IPS-20b (cell line): ENCODE measurements at regions not wholly inside any gene's neighbourhood (a gene's known extent, or its start where the extent isn't known, plus 50 kb on each side); places are given as distances from the start of the nearest gene placed in this dataset.
A peak's percentile ranks its signal among the peaks of the same experiment; 100 is the strongest.

Source experiments
- H3K27ac ChIP-seq: one replicate; pipeline ENCODE4 v1.5.1; 2013; ENCODE audit warnings: low read length
- H3K27me3 ChIP-seq: 2 replicates; pipeline ENCODE4 v1.6.1; 2013; ENCODE audit warnings: mild to moderate bottlenecking, low read length, inconsistent platforms; ENCODE audit not compliant: insufficient read depth
- H3K36me3 ChIP-seq: 2 replicates; pipeline ENCODE4 v1.6.1; 2013; ENCODE audit warnings: low read depth, mild to moderate bottlenecking, inconsistent platforms, low read length, moderate library complexity; ENCODE audit not compliant: insufficient read depth
- H3K4me1 ChIP-seq: 2 replicates; pipeline ENCODE4 v1.6.1; 2013; ENCODE audit warnings: mild to moderate bottlenecking, control low read depth, inconsistent platforms, low read length, moderate library complexity; ENCODE audit not compliant: insufficient read depth
- H3K4me3 ChIP-seq: 2 replicates; pipeline ENCODE4 v1.5.1; 2013; ENCODE audit warnings: mild to moderate bottlenecking, low read length, inconsistent platforms
- H3K9ac ChIP-seq: 2 replicates; pipeline ENCODE4 v1.6.1; 2013; ENCODE audit warnings: low read depth, mild to moderate bottlenecking, inconsistent platforms, low read length, moderate library complexity
- H3K9me3 ChIP-seq: 2 replicates; pipeline ENCODE4 v1.6.1; 2013; ENCODE audit warnings: mild to moderate bottlenecking, low read depth, low read length, inconsistent platforms; ENCODE audit not compliant: insufficient read depth

DNA sequence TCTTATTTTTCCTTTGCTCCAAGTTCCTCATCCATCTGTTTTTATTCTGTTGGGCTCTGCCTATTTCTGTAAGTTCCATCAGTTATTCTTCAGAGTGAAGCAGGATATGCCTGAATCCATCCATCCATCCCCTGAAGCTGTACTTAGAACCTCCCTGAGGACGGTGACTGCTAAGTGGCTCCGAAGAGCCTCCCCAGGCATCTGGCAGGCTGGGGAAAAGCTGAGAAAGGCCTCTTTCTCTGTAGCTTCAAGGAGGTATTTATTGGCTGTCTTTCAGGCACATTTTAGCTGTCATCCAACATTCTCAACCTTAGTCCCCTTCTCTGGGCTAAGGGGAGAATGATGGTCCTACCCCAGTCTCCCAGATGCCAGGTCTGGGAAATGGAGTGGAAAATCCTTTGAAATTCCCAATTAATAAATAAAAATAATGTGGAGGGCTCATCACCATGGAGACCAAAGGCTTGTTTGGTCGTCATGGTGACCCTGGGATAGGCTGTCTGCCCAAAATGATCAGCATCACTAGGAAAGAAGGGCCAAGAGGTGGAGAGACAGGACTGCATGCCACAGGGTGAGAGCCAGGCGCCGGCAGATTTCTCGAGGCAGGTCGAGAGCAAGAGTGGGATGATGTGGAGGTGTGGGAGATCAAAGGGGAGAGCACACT is 82.0 kb downstream of the UBIAD1 start:
- Histone ChIP-seq H3K4me3 (peak overlapping the region; percentile 57; the same call in 1 of the 2 replicates), H3K27me3 (no peaks in the 10 kb centered on the region; the same call in 1 of the 2 replicates), H3K4me1 (peaks cover 23% of the 10 kb centered on the region; the same call in 1 of the 2 replicates), H3K27ac (no peak overlapping the region), H3K9ac (peak overlapping the region; percentile 57; the same call in 1 of the 2 replicates), H3K36me3 (no peaks in the 10 kb centered on the region), H3K9me3 (no peaks in the 10 kb centered on the region)

DNA sequence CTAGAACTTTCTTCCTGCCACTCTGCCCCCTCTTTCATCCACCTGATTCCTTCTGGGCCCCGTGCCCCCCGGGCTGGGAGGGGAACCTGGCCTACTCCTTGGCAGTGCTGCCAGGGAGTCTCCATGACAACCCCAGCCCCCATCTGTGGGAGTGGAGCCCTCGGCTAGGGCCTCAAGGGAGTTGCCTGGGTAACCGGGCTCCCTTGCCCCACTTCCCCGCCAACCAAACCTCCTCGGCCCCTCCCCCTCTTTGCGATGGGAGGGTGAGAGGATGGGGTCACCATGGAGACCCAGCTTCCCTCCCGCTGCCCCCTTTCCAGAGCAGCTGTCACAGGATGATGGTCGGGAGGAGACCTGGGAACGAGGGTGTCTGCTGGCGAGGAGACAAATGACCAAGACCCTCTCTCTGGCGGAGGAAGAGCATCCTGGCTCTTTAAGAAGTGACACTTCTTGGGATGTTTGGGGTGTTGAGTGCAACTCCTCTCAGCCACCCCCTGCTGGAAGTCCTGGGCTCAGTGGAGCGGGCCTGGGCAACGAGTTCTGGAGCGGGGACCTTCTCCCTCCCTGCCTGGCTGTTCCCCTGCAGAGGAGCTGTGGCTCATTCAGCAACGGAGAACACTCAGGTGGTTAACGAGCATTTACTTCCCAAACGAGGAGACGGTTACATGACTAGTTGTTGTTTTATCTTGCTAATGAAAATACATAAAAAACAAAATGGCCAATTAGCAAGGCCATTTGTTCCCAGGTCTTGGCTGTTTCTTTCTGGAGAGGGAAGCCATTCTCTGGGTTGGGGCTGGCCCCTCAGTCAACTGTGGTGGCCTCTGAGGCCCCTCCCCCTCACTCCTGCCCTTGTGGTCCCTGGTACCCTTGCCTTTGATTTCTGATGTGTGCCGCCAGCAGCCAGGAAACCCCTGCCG is 82.8 kb downstream of the UBIAD1 start:
- Histone ChIP-seq H3K9me3 (no peaks in the 10 kb centered on the region), H3K27ac (no peak overlapping the region), H3K27me3 (no peaks in the 10 kb centered on the region; the same call in 1 of the 2 replicates), H3K4me1 (peaks cover 23% of the 10 kb centered on the region; the same call in 1 of the 2 replicates), H3K9ac (peak overlapping the region; percentile 57; the same call in 1 of the 2 replicates), H3K4me3 (peak overlapping the region; percentile 57; the same call in 1 of the 2 replicates), H3K36me3 (no peaks in the 10 kb centered on the region)

DNA sequence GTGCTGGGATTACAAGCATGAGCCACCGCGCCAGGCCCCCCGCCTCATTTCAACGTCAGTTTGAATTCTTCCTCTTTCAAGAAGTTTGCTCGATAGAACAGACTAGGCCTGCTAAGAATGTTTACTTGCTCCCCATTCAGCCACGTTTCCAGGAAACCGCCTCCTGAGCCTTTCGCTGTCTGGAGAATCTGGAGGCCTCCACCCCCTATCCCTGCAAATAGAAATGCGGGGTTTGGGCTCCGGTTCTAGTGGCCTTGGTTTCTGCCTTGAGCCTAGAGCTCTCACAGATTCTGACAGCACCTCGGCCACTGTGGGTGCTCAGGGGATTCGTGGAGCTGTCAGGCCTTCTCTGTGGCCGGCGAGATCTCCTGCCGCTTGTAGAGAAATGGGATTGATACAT is 84.3 kb downstream of the UBIAD1 start:
- no peak overlapping the region; the same call in 1 of the 2 replicates for H3K9ac ChIP-seq
- peaks cover 23% of the 10 kb centered on the region; the same call in 1 of the 2 replicates for H3K4me1 ChIP-seq
- no peak overlapping the region for H3K4me3 ChIP-seq
- no peak overlapping the region for H3K27ac ChIP-seq
- H3K27me3 ChIP-seq: no peaks in the 10 kb centered on the region; the same call in 1 of the 2 replicates
- no peaks in the 10 kb centered on the region for H3K36me3 ChIP-seq
- no peaks in the 10 kb centered on the region for H3K9me3 ChIP-seq

DNA sequence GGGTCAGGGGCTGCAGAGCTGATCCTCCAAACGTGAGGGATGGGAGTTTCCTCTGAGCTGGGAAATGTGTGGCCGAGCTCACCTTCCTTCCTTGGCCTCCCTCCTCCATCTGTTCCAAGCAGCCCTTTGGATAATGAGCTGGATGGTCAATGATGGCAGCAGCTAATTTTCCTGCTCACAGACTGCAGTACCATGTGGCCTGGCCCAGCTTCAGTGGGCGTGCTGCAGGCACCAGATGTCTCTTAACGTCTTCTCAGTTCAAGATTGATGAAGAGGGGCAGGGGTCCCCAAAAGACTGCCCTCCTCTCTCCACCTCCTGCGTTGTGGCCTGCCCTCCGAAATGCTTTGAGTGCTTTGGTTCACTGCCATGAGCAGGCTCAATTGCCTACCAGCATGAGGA is 86.0 kb downstream of the UBIAD1 start:
- Histone ChIP-seq H3K9ac (no peak overlapping the region), H3K27me3 (no peaks in the 10 kb centered on the region; the same call in 1 of the 2 replicates), H3K27ac (no peak overlapping the region), H3K36me3 (no peaks in the 10 kb centered on the region), H3K4me1 (peaks cover 23% of the 10 kb centered on the region; the same call in 1 of the 2 replicates), H3K9me3 (no peaks in the 10 kb centered on the region), H3K4me3 (no peak overlapping the region)

DNA sequence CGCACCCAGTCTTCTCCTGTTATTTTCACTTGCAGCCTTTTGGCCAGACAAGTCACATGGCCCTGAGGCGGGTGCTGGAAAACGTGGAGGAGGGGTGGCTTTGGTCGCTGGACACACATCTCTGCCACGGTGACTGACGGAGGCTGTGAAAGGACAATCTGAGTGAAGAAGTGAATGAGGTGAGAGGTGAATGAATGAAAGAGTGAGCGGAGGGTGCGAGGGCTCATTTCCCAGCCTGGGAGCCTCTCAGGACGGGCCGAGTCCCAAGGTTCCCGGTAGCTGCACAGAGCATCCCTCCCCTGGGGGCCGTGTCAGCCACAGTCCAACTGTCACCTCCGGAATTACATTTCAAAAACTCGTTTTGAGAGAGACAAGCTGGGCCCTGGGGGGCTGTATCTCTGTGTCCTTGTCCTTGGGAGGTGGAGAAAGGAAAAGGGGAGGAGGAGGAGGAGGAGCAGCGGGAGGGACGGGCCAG is 89.6 kb downstream of the UBIAD1 start:
- Histone ChIP-seq H3K27me3 (no peaks in the 10 kb centered on the region; the same call in 1 of the 2 replicates), H3K4me3 (no peak overlapping the region), H3K4me1 (peaks cover 2% of the 10 kb centered on the region; the same call in 1 of the 2 replicates)

DNA sequence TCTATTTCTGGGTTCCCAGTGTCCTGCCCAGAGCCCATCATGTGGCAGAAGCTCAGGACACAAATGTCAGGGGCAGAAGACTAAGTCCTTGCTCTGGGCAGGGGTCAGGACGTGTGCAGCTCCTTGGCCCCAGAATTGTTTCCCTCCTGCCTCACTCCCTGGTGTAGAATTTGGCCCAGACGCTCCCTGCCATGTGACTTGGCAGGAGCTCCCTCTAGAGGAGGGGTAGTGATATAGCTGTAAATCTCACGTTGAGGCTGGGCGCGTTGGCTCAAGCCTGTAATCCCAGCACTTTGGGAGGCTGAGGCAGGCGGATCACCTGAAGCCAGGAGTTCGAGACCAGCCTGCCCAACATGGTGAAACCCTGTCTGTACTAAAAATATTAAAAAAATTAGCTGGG is 91.2 kb downstream of the UBIAD1 start:
- Histone ChIP-seq H3K27ac (no peak overlapping the region), H3K4me3 (no peak overlapping the region), H3K27me3 (no peaks in the 10 kb centered on the region; the same call in 1 of the 2 replicates), H3K4me1 (no peaks in the 10 kb centered on the region), H3K36me3 (no peaks in the 10 kb centered on the region), H3K9me3 (no peaks in the 10 kb centered on the region), H3K9ac (no peak overlapping the region)

More for the DNA sequence above, 89.6 kb downstream of the UBIAD1 start:
- H3K9ac ChIP-seq: no peak overlapping the region
- H3K36me3 ChIP-seq: no peaks in the 10 kb centered on the region
- no peak overlapping the region for H3K27ac ChIP-seq
- no peaks in the 10 kb centered on the region for H3K9me3 ChIP-seq

DNA sequence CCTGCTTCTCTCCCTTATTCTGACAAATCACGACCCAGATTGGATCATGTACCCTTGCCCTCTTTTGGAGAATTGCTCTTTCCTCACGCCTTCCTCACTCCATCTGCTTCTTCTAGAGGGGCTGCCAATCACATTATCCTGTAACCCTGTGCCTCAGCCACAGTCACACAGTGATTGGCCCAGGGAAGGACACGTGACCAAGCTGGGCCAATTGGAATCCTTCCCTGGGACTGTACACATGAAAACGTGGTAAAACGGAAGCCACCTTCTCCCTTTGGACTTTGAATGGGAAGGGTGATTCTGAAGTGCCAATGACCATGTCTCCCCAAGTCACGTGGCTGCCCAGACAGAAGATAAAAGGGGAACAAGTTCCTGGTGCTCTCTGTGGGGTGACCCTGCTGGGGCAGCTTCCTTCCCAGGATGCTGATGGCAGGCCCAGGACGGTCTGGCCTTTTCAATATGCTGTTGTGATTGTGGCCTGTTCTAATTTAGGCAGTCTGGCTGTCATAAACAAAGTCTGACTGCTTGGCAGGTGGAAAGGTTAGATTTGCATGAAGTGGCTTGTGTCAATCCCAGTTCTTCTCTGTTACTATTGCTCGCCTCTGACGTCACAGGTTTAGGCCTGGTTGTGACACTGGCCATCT is 92.9 kb downstream of the UBIAD1 start:
- no peak overlapping the region for H3K9ac ChIP-seq
- no peak overlapping the region for H3K27ac ChIP-seq
- H3K4me1 ChIP-seq: no peaks in the 10 kb centered on the region

DNA sequence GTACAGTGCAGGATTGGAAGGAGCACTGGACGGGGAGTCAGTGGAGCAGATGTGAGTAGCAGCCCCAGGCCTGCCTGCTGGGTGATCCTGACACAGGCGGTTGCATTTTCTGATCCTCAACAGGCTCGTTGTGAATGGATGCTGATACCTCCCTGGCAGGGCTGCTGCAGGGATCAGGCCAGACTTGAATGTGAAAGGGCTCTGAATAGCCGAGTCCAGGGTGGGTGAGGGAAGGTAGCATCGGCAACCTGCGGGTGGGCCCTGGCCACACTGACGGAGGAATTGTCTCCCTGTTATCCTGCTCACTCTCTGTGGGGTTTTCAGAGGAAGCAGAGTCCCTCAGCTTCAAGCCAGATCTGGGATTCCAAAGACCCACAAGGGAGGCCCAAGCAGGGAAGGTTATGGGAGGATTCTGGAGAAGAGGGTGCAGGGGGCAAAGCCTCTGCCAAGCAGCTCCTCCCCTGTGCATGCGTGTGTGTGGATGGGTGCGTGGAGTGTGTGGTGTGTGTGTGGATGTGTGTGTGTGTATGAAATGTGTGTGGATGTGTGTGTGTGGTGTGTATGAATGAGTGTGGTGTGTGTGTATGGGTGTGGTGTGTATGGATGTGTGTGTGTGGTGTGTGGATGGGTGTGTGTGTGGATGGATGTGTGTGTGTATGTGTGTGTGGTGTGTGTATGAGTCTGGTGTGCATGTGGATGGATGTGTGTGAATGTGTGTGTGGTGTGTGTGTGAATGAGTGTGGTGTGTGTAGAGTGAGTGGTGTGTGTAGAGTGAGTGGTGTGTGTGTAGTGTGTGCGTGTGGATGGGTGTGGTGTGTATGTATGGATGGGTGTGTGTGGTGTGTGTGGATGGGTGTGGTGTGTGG is 100.3 kb downstream of the UBIAD1 start:
- H3K36me3 ChIP-seq: no peaks in the 10 kb centered on the region
- no peak overlapping the region for H3K27ac ChIP-seq
- H3K9ac ChIP-seq: no peak overlapping the region
- no peaks in the 10 kb centered on the region for H3K27me3 ChIP-seq
- H3K4me3 ChIP-seq: no peak overlapping the region
- no peaks in the 10 kb centered on the region for H3K4me1 ChIP-seq
- no peaks in the 10 kb centered on the region for H3K9me3 ChIP-seq

More for the DNA sequence above, 92.9 kb downstream of the UBIAD1 start:
- Histone ChIP-seq H3K4me3 (no peak overlapping the region), H3K36me3 (no peaks in the 10 kb centered on the region), H3K9me3 (no peaks in the 10 kb centered on the region), H3K27me3 (no peaks in the 10 kb centered on the region)

DNA sequence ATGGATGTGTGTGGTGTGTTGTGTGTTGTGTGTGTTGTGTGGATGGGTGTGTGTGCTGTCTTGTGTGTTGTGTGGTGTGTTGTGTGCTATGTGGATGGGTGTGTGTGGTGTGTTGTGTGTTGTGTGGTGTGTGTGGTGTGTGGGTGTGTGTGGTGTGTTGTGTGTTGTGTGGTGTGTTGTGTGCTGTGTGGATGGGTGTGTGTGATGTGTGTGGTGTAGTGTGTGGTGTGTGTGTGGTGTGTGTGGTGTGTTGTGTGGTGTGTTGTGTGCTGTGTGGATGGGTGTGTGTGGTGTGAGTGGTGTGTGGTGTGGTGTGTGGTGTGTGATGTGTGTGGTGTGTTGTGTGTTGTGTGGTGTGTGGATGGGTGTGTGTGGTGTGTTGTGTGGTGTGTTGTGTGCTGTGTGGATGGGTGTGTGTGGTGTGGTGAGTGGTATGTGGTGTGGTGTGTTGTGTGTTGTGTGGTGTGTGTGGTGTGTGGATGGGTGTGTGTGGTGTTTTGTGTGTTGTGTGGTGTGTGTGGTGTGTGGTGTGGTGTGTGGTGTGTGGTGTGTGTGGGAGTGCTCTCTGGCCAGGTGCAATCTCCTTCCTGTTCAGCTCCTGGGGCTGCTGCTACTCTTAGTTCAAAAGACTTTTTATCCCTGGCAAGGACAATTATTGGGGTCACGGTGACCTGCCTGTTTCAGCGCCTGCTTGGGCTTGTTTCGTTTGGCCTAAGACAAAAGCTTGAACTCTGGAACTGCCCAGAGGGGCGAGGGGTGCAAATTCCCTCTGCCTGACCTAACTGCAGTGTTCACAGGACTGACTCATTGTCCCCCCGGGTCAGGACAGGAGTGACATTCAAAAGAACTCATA is 101.1 kb downstream of the UBIAD1 start:
- Histone ChIP-seq H3K9ac (no peak overlapping the region), H3K27ac (no peak overlapping the region), H3K27me3 (no peaks in the 10 kb centered on the region), H3K36me3 (no peaks in the 10 kb centered on the region), H3K9me3 (no peaks in the 10 kb centered on the region), H3K4me1 (no peaks in the 10 kb centered on the region), H3K4me3 (no peak overlapping the region)

DNA sequence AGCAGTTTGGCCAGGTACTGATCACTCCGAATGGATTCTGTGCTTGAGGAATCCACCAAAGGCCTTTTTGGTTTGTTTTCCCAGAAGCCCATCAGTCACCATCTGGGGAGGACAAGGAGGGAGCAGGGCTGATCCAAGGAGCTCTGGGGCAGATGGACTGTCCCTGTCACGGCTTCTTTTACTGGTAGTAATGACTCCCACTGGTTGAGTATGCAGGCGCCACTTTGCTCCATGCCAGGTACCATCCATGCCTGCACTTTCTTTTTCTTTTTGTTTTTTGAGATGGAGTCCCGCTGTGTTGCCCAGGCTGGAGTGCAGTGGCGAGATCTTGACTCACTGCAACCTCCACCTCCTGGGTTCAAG is 101.7 kb downstream of the UBIAD1 start:
- H3K9me3 ChIP-seq: no peaks in the 10 kb centered on the region
- H3K9ac ChIP-seq: no peak overlapping the region
- no peaks in the 10 kb centered on the region for H3K36me3 ChIP-seq
- no peak overlapping the region for H3K27ac ChIP-seq
- H3K27me3 ChIP-seq: no peaks in the 10 kb centered on the region
- H3K4me1 ChIP-seq: no peaks in the 10 kb centered on the region
- no peak overlapping the region for H3K4me3 ChIP-seq
